ENCODE measurements at regions not wholly inside any gene's neighbourhood (a gene's known extent, or its start where the extent isn't known, plus 50 kb on each side); places are given as distances from the start of the nearest gene placed in this dataset.
"Not testable (repeated sequence)": the region's sequence is repeated elsewhere in the genome, so short reads cannot be mapped to it uniquely, and the experiment has no call there.

- Histone ChIP-seq H3K4me3 (no peak overlapping the region), H3K27me3 (no peaks in the 10 kb centered on the region), H3K36me3 (replicated peaks; ENCODE audit: insufficient read depth, low read depth) (no peaks in the 10 kb centered on the region), H2AFZ (no peak overlapping the region), H3K4me2 (no peak overlapping the region), H3K27ac (no peak overlapping the region), H3K4me1 (ENCODE audit: insufficient read depth) (peaks cover 19% of the 10 kb centered on the region), H4K20me1 (ENCODE audit: insufficient read depth, poor library complexity, severe bottlenecking) (no peaks in the 10 kb centered on the region), H3K9me3 (ENCODE audit: low read depth) (no peaks in the 10 kb centered on the region), H3K9me2 (replicated peaks; ENCODE audit: insufficient read depth) (no peaks in the 10 kb centered on the region), H3K79me2 (no peaks in the 10 kb centered on the region)
- no peak for DNase-seq (ENCODE audit: low spot score)
- TF ChIP-seq CTCF (IDR thresholded peaks at IDR 0.05; ENCODE audit: poor library complexity) (no peak), EZH2 (IDR thresholded peaks at IDR 0.05; ENCODE audit: borderline replicate concordance) (no peak), EZH2phosphoT487 (IDR thresholded peaks at IDR 0.05; ENCODE audit: low read depth, severe bottlenecking, unreplicated experiment) (no peak)
- WGBS (ENCODE audit: low lambda C conversion rate, missing lambda C conversion rate) = 94% methylated on average over 12 of the region's 12 CpGs
These were observed 64.0 kb upstream of the TARDBP start for GRCh38 chr1:10948463-10948775.

GRCh38 chr1:10950316-10951172, 61.9 kb upstream of the TARDBP start:
- Histone ChIP-seq H3K4me2 (no peak overlapping the region), H4K20me1 (ENCODE audit: insufficient read depth, poor library complexity, severe bottlenecking) (no peaks in the 10 kb centered on the region), H2AFZ (no peak overlapping the region), H3K4me1 (ENCODE audit: insufficient read depth) (peaks cover 5% of the 10 kb centered on the region), H3K36me3 (replicated peaks; ENCODE audit: insufficient read depth, low read depth) (no peaks in the 10 kb centered on the region), H3K27me3 (no peaks in the 10 kb centered on the region), H3K27ac (no peak overlapping the region), H3K9me2 (replicated peaks; ENCODE audit: insufficient read depth) (no peaks in the 10 kb centered on the region), H3K79me2 (no peaks in the 10 kb centered on the region), H3K4me3 (no peak overlapping the region), H3K9me3 (ENCODE audit: low read depth) (no peaks in the 10 kb centered on the region)
- DNase-seq (ENCODE audit: low spot score) = no peak
- TF ChIP-seq EZH2phosphoT487 (IDR thresholded peaks at IDR 0.05; ENCODE audit: low read depth, severe bottlenecking, unreplicated experiment) (no peak), EZH2 (IDR thresholded peaks at IDR 0.05; ENCODE audit: borderline replicate concordance) (no peak), CTCF (IDR thresholded peaks at IDR 0.05; ENCODE audit: poor library complexity) (no peak)
- 86% methylated on average over 17 of the region's 17 CpGs for WGBS (ENCODE audit: low lambda C conversion rate, missing lambda C conversion rate)

GRCh38 chr1:10951298-10951697, 61.2 kb upstream of the TARDBP start:
- H3K36me3 ChIP-seq (replicated peaks; ENCODE audit: insufficient read depth, low read depth); H2AFZ ChIP-seq; H3K9me2 ChIP-seq (replicated peaks; ENCODE audit: insufficient read depth); H3K27ac ChIP-seq; H3K4me3 ChIP-seq; H3K4me1 ChIP-seq (ENCODE audit: insufficient read depth); H3K79me2 ChIP-seq; DNase-seq (ENCODE audit: low spot score); H4K20me1 ChIP-seq (ENCODE audit: insufficient read depth, poor library complexity, severe bottlenecking); H3K27me3 ChIP-seq; H3K4me2 ChIP-seq; H3K9me3 ChIP-seq (ENCODE audit: low read depth): not testable (repeated sequence)
- WGBS (ENCODE audit: low lambda C conversion rate, missing lambda C conversion rate) = 93% methylated on average over 7 of the region's 7 CpGs

GRCh38 chr1:10951961-10952360, 60.5 kb upstream of the TARDBP start:
- 71% methylated on average over 4 of the region's 4 CpGs for WGBS (ENCODE audit: low lambda C conversion rate, missing lambda C conversion rate)
- Histone ChIP-seq H2AFZ (no peak overlapping the region), H4K20me1 (ENCODE audit: insufficient read depth, poor library complexity, severe bottlenecking) (no peaks in the 10 kb centered on the region), H3K27ac (no peak overlapping the region), H3K9me2 (replicated peaks; ENCODE audit: insufficient read depth) (no peaks in the 10 kb centered on the region), H3K79me2 (no peaks in the 10 kb centered on the region), H3K4me3 (no peak overlapping the region), H3K4me2 (no peak overlapping the region), H3K27me3 (no peaks in the 10 kb centered on the region), H3K4me1 (ENCODE audit: insufficient read depth) (no peaks in the 10 kb centered on the region), H3K9me3 (ENCODE audit: low read depth) (no peaks in the 10 kb centered on the region), H3K36me3 (replicated peaks; ENCODE audit: insufficient read depth, low read depth) (no peaks in the 10 kb centered on the region)
- TF ChIP-seq EZH2phosphoT487 (IDR thresholded peaks at IDR 0.05; ENCODE audit: low read depth, severe bottlenecking, unreplicated experiment) = no peak
- no peak for DNase-seq (ENCODE audit: low spot score)
